Limb (tissue), 2 donors: ENCODE measurements at regions not wholly inside any gene's neighbourhood (a gene's known extent, or its start where the extent isn't known, plus 50 kb on each side); places are given as distances from the start of the nearest gene placed in this dataset.
"Not testable (repeated sequence)": the region's sequence is repeated elsewhere in the genome, so short reads cannot be mapped to it uniquely, and the experiment has no call there.

Source experiments
- DNase-seq, 2 donors: peaks; one replicate each; pipeline ENCODE4 v3.0.0-alpha.2; 2016; ENCODE audit errors: extremely low spot score in 2 of 2

GRCh38 chrX:94341730-94342129, 667.7 kb downstream of the FAM133A start:
- not testable (repeated sequence) for DNase-seq

GRCh38 chrX:94361241-94361640, 687.2 kb downstream of the FAM133A start:
- no peak for DNase-seq

DNA sequence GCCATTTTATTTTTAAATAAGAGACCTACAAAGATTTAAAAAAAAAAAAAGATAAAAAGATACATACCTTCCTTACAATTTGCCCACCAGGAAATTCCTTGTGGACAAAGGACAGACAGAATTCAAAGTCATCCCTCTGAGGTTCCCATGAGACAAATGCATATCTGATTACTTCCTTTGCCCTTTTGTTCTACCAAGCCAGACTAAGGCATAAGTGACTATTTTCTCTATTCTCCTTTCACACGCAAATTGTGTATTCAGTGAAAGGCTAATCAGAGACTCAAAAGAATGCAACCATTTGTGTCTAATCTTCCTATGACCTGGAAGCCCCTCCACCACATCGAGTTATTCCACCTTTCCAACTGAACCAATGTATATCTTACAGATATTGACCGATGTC, 691.7 kb downstream of the FAM133A start:
- no peak for DNase-seq

GRCh38 chrX:94366616-94367015, 692.6 kb downstream of the FAM133A start:
- no peak for DNase-seq

DNA sequence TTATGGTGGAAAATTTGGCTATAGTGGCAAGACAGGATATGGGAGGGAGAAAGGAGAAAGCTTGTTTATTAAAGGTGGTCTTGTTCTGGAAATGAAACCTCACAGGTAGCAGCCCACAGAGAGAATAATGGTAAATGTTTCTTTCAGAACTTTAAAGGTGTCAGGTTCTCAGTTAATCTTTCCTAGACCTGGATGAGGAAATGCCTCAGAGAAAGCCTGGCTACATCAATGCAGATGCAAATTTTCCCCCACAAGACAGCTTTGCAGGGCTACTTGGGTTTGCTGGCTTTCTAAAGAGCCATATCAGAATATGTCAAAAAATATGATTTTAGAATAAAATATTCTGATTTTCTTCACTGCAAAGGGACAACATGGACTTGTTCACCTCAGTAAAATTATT, 715.0 kb downstream of the FAM133A start:
- DNase-seq, result no peak

DNA sequence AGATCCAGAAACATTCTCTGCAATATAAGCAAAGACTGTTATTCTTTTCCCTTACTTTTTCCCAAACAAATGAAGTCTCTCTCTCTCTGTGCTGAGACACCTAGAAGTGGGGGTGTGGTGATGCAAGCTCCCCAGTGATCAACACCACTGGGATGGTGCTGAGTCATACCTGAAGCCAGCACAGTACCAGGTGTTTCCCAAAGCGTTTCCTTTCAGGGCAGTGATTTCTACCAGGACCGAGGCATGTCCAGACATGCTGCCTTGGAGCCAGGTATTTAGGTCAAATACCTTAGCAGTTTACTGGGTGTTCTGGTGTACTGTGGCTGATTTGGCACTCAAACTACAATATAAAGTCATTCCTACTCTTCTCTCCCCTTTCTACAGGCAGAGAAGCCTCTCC, 726.5 kb downstream of the FAM133A start:
- no peak for DNase-seq

DNA sequence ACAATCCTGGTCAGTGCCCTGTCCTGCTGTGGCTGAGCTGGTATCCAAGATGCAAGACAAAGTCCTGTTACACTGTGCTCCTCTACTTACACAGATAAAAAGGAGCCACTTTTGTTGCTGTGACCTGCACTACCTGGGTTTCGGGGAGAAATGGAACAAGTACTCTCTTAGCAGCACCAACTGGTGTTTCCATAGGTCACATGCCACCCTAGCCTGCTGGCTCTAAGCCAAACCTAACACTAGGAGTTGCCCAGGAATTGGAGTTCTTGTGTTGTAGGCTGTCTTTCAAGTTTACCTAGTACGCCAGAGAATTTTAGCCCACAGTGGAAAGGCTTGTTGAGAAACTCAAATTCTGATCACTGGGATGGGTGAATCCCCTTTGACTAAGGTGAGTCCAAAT, 727.4 kb downstream of the FAM133A start:
- DNase-seq, result no peak

DNA sequence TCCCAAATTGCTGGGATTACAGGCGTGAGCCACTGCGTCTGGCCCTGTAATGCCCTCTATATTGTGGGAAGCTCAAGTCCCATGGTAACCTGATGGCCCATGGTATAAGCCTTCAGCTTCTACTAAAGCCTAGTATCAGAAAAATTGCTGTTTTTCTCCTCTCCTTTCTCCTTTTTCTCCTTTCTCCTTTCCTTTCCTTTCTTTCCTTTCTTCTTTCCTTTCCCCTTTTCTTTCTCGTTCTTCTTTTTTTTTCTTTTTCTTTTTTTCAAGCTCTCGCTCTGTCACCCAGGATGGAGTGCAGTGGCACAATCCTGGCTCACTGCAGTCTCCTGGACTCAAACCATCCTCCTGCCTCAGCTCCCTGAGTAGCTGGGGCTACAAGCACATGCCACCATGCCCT, 740.7 kb downstream of the FAM133A start:
- no peak for DNase-seq

DNA sequence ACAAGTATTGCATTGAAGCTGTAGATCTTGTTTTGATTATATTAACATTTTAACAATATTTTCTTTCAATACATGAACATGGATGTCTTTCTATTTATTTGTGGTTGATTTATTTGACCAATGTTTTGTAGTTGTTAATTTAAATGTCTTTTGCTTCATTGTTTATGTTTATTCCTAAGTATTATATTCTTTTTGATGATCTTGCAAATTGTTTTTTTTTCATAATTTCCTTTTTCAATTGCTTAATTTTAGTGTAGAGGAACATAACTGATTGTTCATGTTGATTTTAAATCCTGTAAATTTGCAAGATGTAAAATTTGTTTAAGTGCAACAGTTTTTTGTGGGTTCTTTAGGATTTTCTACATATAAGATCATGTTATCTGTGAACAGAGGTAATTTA, 744.1 kb downstream of the FAM133A start:
- DNase-seq, result no peak

DNA sequence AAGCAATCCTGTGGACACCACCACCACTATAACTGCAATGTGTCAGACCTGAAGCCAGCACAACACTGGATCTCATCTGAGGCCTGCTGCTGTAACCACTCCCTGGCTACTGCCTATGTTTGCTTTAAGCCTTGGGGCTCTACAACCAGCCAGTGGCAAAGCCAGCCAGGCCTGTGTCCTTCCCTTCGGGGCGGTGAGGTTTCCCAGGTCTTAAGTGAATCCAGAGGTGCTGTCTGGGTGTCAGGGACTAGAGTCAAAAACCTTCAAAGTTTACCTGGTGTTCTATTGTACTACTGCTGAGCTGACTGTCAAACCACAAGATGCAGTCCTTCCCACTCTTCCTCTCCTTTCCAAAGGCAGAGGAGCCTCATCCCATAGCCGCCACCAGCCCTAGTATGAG, 750.5 kb downstream of the FAM133A start:
- DNase-seq, result no peak

GRCh38 chrX:94430091-94430490, 756.1 kb downstream of the FAM133A start:
- DNase-seq, result no peak

DNA sequence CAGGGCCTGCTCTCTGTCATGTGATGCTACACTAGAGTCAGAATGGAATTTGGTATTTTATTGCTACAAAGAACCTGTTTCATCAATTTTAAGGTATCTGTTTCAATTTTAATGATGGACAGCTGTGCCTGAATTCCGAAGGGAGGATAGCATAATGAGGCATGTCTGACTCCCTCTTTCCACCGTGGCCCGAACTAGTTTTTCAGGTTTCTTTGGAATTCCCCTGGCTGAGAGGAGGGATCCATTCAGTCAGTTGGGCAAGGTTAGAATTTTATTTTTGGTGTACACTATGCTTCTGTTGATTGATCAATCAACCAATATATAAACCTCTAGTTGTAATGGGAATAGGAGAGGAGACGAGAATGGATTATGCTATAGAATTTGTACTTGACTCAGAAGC, 761.8 kb downstream of the FAM133A start:
- DNase-seq, result no peak

GRCh38 chrX:94454159-94454558, 780.2 kb downstream of the FAM133A start:
- no peak for DNase-seq

GRCh38 chrX:94454606-94455005, 780.6 kb downstream of the FAM133A start:
- DNase-seq, result no peak

DNA sequence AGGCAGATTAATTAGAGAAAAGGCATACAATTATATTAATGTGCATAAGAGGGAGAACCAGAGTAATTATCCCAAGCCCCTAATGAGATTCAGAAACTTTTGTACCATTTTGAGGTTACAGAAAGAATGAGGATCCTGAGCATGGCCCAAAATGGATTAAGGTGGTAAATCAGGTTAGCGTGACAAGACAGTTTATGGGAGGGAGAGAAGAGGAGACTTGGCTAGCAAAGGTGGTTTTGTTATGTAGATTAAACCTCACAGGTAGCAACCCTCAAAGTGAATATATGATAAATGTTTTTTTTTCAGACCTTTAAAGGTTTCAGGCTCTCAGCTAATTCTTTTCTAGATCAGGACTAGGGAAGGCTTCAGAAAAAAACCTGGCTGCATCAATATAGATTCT, 781.8 kb downstream of the FAM133A start:
- no peak for DNase-seq

DNA sequence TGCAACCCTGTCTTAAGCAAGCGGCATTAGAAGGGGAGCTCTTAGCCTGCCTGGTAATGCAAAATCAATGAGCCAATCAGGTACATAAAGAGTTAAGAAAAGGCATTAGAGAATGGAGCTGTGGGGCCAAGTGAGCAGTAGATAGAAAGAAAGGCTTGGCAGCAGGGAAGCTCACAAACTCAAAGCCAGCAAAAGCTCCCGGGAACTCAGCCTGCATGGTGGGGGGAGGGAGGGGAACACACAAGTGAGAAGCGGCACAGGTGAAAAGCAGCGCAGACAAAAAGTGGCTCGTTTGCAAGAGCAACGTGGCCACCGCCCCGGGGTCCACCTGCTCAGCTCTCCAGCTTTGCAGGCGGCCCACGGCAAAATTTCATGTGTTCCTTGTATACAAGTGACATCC, 818.5 kb downstream of the FAM133A start:
- DNase-seq, result no peak

DNA sequence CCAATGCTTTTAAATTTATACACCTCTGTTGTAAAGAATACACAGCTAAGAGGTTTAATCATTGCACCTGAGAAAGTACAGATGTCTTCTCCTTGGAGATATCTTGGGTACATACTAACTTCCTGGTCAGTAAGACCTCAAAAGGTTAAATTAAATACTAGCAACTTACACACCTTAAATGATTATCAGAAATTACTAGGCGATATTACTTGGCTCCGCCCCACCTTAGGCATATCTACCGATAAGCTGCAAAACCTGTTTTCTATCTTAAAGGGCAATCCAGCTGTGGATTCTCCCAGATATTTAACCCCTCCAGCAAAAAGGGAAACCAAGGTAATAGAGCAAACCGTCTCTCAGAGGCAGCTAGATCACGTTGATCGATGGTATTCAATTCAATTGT, 819.4 kb downstream of the FAM133A start:
- no peak for DNase-seq

DNA sequence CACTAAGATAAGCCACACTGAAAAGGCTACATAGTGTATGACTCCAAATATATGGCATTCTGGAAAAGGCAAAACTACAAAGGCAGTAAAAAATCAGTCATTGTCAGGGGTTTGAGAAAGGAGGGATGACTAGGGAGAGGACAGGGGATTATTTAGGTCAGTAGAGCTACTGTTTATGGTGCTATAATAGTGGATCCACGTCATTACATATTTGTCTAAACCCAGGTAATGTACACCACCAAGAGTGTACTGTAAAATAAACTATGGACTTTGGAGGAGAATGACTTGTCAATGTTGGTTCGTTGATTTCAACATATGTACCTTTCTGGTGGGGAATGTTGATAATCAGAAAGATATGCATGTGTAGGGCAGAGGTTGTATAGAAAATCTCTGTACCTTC, 837.6 kb downstream of the FAM133A start:
- no peak for DNase-seq

GRCh38 chrX:94515009-94515408, 841.0 kb downstream of the FAM133A start:
- DNase-seq, result no peak

DNA sequence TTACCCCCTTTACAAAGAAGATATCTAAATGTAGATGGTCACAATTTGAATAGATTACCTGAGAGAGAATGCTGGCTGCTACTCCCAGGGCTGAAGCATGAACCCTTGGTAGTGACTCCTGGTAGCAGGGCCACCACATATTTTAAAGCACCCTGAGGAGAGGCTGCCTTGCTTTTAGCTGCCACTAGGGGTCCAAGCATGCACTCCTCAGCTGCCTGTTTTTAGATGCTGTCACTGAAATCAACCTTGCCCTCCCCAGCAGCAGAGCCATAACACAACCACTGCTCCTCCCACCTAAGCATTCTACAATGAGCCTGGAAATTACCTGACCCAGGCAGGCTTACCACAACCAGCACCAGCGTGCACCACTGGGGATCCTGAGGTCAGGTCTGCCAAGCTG, 850.9 kb downstream of the FAM133A start:
- DNase-seq, result no peak

DNA sequence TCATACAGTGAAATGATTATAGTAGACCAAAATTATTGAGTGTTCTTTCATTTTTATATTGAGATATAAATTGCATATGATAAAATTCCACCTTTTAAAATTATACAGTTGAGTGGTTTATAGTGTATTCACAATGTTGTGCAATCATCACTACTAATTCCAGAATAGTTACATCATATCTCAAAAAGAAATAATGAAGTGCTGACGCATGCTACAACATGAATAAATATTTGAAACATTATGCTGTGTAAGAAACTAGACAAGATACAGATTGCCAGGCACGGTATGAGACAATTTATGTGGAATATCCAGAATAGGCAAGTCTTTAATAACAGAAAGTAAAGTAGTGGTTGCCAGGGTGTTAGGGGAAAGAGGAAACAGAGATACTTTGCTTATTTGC, 871.7 kb downstream of the FAM133A start:
- no peak for DNase-seq

DNA sequence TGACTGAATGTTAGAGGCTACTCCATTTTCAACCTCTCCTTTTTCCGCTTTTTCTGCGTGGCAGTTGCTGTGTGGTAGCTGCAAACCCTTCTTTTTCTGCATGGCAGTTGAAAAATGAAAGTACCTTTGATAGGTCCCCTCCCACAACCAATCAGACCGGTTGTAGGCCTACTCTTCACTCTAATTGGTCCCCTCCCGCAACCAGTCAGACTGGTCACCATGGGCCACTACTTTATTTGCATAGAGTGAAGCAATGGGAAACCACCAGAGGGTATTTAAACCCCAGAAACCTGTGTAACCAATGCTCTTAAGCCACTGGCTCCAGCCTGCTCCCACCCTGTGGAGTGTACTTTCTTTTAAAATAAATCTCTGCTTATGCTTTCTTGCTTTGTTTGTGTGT, 877.8 kb downstream of the FAM133A start:
- no peak for DNase-seq

- DNase-seq, result peak in 1 of 2 donors; percentile 21
Measured at GRCh38 chrX:94560930-94561329, 886.9 kb downstream of the FAM133A start.

GRCh38 chrX:94576367-94577004, 902.5 kb downstream of the FAM133A start:
- DNase-seq, result no peak
